Fibroblast of mammary gland (primary cell): ENCODE measurements at regions not wholly inside any gene's neighbourhood (a gene's known extent, or its start where the extent isn't known, plus 50 kb on each side); places are given as distances from the start of the nearest gene placed in this dataset.

Source experiments
- DNase-seq: peaks from one replicate; pipeline ENCODE4 v3.0.0-alpha.2; 2010; ENCODE audit warnings: low read depth
- H3K4me3 ChIP-seq: 2 replicates; pipeline ENCODE4 v1.5.1; 2011; ENCODE audit warnings: low read depth, mild to moderate bottlenecking, low read length, moderate library complexity; ENCODE audit not compliant: control insufficient read depth
- CTCF ChIP-seq: conservative IDR thresholded peaks from 2 replicates; pipeline ENCODE4 v1.5.1; 2011; ENCODE audit warnings: low read depth, low read length, inconsistent platforms; ENCODE audit not compliant: control insufficient read depth, insufficient read depth

- no peak overlapping the region for H3K4me3 ChIP-seq
- no peak for DNase-seq
- TF ChIP-seq CTCF: no peak
Observed at GRCh38 chr4:116361790-116362189, 723.6 kb downstream of the TRAM1L1 start.

DNA sequence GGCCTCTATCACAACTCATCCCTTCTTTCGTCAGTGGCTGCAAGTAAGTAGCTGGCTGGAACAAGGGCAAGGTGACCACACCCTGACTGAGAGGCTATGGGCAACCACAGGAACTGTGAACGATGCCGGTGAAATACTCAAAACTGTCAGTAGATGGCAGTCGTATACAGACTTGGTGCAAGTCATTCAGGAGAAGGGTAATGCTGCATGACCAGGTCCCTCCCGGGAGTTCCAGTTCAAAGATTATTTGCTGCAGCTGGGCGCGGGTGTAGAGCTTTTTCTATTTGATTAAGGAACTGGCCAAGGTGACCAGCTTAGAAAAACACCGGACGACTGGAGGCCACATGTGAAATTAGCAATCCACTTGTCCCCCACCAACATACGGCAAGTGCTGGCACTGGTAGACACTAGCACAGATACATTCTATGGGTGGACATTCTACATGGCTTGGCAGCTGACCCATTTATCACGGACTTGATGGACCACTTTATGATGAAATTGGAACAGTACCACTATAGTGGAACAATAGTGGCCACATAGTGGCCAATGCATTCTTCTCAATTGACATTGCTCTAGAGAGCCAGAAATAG is 726.6 kb downstream of the TRAM1L1 start:
- no peak overlapping the region for H3K4me3 ChIP-seq
- TF ChIP-seq CTCF: peak; percentile 51
- DNase-seq: peak; percentile 71

GRCh38 chr4:116357758-116358157 is 727.6 kb downstream of the TRAM1L1 start:
- no peak overlapping the region for H3K4me3 ChIP-seq
- no peak for TF ChIP-seq CTCF
- DNase-seq: peak; percentile 2

DNA sequence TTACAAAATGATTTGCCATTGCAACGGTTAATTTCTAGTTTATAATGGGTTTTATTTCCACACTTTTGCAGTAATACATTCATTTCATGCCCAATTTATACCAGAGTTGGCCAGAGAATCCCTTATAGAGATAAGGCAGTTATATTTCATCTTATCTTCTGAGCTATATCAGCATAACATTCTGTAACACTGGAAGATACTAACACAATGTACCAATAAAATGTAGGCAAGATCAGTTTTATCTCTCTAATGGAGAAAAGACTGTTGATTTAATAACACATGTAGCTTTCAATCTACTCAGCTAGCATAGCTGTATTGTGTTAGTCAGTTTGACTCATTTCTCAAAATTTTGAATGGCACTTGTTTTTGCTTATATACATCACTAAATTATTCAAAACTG is 738.6 kb downstream of the TRAM1L1 start:
- H3K4me3 ChIP-seq: no peak overlapping the region
- no peak for TF ChIP-seq CTCF
- no peak for DNase-seq

- no peak overlapping the region for H3K4me3 ChIP-seq
- no peak for DNase-seq
- TF ChIP-seq CTCF: no peak
Observed at GRCh38 chr4:116343809-116344208, 741.6 kb downstream of the TRAM1L1 start.

DNA sequence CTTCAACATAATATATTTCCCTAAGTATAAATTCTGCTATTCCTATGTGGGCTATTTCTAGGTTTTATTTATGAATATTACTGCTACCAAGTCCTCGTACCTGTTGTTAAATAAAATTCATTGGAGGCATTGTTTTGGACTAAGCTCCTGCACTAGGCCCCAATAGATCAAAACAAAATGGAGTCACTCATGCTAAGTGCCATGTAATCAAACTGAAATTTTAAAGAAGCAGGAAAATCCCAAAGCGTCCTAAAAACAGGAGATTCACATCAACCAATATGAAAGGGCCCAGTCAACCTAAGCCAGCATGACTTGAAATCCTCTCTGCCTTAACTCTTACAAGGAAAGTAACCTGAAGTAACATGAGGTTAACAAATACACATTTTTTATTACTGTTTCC is 743.2 kb downstream of the TRAM1L1 start:
- no peak for TF ChIP-seq CTCF
- no peak for DNase-seq
- no peak overlapping the region for H3K4me3 ChIP-seq

GRCh38 chr4:116332508-116332907 is 752.9 kb downstream of the TRAM1L1 start:
- no peak for DNase-seq
- no peak overlapping the region for H3K4me3 ChIP-seq
- no peak for TF ChIP-seq CTCF
